ENCODE measurements at regions not wholly inside any gene's neighbourhood (a gene's known extent, or its start where the extent isn't known, plus 50 kb on each side); places are given as distances from the start of the nearest gene placed in this dataset.

DNA sequence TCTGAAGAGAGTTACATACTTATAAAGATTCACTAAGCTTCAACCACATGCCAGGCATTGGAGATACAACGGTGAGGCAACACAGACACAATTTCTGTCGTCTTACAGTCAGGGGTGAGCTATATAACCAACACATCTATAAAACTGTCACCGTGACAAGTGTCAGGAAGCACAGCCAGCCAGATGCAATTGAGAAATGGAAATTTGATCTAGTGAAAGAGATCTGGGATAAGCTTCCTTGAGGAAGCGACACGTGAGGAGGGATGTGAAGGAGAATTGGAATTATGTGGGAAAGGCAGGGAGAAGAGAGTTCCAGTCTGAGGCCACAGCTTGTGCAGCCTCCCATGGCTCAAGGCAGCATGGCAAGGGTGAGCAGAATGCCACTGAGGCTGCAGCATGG lies 50.9 kb upstream of the ZNF354B start:
- DNase-seq: no peak

DNA sequence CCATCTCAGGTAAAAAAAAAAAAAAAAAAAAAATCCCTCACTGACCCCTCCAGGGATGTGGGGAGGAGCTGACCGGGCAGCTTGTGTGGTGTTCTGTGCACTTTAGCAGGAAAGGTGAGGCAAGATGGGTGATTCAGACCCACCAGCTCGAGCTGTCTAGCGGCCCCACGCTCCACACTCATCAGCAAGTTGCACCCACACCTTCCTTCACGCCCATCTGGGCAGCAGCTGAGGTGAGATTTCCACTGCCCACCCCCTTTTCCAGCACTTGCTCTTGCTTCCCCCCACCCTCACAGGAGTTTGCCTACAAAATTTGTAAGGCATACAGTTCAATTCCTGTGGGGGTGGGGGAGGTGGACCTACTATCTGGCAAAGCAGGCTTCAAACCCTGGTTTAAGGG lies 58.7 kb upstream of the ZNF354B start:
- no peak for DNase-seq

DNA sequence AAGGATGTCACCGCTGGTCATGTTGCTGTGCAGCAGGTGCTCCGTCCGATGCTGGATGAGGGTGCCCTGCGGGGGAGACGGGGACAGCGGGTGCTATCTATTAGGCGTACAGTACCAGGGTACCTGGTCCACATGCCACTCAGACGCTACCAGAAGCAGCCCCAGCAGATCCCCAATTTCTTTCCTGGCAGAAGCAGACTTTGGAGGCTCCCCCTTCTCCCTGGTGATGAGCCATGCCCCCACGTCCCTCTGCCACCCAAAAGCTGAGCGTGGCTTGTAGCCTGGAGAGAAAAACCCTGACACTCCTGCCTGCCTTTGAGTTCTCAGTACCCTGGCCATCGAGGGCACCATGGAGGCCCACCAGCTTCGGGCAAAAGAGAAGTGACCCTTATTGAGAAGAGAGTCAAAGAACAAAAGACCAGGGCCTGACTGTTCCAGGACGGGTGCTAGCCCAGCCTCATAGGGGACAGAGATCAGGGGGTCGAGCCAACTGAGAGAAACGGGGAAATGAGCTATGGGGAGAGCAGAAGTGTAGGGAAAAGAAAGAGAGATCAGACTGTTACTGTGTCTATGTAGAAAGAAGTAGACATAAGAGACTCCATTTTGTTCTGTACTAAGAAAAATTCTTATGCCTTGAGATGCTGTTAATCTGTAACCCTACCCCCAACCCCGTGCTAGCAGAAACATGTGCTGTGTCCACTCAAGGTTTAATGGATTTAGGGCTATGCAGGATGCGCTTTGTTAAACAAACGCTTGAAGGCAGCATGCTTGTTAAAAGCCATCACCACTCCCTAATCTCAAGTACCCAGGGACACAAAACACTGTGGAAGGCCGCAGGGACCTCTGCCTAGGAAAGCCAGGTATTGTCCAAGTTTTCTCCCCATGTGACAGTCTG lies 62.0 kb upstream of the ZNF354B start:
- no peak for DNase-seq

DNA sequence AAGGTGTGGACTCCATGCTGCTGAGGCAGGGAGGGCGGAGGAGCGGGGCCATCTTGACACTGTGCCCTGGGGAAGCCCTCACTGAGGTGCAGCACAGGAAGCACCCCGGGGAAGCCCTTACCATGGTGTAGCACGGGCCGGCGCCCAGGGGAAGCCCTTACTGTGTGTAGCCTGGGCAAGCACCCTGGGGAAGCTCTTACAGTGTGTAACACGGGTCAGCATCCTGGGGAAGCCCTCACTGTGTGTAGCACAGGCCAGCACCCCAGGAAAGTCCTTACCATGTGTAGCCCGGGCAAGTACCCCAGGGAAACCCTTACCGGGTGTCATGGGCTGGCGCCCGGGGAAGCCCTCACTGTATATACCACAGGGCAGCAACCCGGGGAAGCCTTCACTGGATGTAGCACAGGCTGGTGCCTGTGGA lies 62.6 kb upstream of the ZNF354B start:
- no peak for DNase-seq

DNA sequence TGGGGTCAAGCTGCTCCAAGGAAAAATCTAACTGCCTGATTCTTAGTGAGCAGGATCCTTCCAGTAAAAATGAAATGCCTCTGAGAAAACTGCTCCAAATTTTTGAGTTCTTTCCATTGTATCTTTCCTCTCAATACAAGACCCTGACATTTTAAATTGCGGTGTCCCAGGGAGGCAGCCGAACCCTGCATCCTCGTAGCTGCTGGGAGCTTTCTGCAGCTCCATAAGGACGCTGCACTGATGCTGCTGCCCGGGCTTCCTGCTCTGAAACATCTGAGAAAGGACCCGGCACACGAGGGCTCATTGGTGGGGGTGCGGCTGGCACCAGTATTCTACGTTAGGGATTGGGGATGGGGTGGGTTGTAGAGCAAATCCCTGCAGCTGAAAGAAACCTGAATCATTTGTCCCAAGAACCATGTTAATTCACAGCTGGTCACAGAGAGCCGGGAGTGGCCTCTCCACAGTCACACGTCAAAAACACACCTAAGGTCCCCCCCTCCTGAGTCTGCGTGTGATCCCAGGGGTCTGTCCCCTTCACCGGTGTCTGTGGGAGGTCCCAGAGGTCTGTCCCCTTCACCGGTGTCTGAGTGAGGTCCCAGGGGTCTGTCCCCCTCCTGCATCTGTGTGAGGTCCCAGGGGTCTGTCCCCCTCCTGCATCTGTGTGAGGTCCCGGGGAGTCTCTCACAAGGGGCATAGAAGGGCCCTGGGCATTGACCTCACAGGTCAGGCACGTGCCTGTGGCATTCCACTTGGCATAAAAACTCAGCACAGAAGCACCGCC lies 63.4 kb upstream of the ZNF354B start:
- no peak for DNase-seq

DNA sequence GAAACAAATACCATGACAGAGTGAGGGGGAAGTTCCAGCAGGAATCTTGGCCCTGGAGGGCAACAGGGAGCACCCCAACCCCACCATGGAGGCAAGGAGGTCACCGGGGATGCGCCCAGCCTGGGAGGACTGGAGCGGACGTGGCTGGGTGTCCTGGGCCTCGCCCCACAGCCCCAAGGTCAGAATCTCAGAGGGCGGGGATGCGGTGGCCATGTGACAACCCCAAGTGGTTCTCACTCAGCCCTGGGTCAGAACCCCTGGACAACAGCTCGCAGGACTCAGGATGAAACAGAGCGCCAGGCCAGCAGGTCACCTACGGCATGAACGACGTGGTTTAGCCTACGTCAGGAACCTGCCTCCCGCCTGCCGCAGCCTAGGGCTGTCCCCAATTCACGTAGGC lies 64.0 kb upstream of the ZNF354A start:
- DNase-seq: no peak

DNA sequence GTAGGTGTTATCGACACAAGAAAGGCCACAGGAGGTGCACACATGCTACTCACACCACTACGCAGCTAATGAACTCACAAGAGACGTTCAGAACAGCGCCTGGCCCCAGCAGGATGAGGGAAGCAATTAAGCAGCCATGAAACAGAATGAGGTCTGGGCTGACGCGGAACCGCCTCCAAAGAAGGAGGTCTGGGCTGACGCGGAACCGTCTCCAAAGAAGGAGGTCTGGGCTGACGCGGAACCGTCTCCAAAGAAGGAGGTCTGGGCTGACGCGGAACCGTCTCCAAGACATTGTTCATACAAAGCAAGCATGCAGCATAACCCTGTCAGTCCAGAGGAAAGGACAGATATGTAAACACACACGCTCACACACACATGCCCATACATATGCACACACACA lies 63.2 kb upstream of the ZNF354A start:
- no peak for DNase-seq

DNA sequence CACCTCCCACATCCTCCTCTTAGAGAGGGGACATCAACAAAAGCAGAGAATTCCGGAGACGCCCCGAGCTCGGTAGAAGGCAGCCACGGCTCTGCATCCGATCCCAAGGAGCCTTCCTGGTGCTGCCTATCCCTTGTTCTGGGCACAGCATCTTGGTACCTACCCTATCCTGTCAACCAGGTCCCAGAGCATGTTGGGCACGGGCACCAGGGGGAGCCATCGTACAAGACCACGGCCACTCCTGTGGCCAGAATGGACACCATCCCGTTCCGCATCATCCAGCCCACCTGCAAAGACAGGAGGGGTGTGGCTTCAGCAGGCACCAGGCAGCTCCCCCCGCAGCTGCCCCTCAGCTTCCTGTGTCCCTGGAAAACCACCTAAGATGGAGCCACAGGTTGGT lies 62.7 kb upstream of the ZNF354A start:
- DNase-seq: peak; percentile 34

DNA sequence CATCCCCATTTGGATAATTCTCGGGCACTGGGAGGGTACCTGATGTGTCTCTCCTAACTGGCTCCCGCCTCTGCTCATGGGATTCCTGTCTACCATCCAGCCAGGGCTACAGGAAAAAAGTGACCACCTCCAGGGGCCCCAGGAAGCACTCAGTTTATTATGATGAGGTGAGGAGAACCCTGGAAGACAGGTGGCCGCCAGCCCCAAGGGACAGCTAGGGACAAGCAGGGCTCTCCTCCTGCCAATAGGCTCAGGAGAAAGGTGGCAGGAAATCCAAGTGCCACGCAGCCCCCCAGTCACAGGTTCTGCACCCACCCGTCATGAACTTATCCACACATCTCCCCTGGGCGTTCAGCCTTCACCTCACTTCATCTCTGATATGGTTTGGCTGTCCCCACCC lies 61.5 kb upstream of the ZNF354A start:
- no peak for DNase-seq

DNA sequence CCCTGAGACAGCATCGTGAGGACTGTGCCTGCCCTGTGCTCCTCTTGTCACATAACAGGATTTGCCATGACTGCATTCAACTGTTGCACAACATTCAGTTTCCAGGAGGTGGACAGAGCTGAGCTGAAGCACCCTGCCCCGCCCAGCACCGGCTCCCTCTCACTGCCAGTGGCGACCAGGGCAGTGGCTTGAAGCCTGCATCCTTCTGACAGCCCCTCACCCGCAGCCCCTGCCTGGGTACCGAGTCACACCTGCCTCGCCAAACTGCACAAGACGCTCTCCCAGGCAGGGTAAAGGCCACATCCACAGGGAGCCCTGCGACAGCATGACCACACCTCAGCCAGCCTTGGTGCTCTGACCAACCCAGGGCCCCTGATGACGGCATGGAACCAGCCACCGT lies 59.9 kb upstream of the ZNF354A start:
- DNase-seq: no peak

DNA sequence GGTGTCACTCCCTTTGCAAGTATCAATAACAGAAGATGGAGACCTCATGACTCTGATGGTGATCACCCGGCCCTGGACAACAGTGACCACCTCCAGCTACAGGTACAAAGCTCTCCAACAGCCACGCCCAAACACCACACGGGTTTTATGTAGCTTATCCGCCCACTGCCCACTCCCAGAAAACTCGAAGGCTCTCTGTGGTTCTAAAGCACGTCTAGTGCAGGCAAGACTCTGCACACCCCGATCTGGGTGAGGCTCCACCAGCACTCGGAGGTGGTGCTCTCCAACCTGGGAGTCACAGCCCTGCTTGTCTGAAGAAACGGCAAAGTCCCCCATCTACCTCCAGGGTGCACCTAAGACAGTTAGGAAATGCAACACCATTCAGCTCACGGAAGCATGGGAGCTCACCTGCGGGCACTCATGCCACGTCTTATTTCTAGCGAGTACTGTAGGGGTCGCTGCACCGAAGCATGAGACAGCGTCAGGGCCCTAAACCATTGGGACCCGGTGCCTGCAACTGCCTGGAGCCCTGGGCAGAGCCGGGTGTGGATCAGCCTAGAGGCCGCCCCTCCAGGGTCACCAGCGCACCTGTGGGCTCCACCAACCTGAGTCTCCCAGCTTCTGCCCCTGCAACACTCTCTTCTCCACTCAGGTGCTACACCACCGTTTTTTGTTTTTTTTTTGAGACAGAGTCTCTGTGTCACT lies 58.1 kb upstream of the ZNF354A start:
- DNase-seq: no peak

DNA sequence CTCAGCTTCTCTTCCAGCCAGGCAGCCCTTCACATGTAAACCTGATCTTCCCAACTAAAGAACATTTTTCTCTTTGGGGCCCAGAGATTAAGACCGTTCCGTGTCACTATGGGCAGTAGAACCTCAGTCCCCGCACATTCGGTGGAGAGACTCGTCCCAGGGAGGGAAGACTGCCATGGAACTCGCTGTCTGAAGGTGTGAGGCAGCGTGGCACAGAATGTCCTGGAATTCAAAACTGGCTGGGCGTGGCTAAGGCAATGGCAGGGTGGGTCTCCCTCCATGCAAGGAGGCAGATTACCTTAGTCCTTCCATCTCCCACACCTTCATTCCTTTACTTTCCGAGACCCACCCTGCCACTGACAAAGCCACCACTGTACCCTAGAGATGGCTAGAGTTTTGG lies 57.4 kb upstream of the ZNF354A start:
- no peak for DNase-seq

DNA sequence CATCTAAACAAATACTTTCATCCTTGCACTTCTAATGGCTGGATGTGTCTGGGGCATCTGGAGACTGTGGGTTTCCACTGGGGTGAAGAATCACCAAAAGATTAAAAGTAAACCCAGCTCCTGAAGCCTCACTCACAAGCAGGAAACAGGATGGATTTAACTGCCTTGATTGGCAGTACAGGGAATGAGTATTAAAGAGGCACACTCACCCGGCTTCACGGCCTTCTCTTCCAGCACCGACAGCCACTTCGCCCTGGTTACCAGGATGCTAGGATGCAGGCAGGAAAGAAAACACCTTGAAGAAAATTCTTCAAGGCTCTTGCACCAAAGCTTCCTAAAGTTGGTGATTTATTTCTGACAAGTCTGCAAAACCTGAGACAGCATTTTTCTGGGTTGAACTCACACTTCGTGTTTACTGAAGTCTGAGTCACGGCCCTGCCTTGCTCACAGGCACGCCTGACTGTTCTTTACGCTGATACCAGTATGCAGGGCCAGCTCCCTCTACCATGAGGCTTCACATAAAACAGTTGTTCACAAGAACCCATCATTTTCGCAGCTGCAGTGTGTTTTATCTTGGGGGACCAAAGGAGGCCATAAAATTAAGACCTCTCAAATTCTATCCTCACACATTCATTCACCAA lies 56.5 kb upstream of the ZNF354A start:
- DNase-seq: no peak

DNA sequence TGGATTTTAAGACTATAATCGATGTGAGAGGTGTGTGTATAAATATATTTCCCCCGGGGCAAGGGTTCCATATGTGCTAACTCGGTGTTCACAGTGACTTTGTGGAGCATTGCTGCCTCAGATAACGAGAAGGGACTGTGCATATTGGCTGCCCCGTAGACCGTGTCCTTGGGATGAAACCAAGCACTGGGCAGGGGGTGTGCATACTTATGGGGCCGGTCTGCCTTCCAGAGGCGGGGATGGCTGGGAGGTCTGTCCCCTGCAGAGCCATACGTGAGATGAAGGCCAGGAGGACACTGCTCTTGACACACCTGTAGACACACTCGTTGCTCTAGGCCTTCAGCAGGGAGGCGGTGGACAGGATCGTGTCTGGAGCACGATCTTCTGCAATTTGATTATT lies 56.0 kb upstream of the ZNF354A start:
- no peak for DNase-seq

DNA sequence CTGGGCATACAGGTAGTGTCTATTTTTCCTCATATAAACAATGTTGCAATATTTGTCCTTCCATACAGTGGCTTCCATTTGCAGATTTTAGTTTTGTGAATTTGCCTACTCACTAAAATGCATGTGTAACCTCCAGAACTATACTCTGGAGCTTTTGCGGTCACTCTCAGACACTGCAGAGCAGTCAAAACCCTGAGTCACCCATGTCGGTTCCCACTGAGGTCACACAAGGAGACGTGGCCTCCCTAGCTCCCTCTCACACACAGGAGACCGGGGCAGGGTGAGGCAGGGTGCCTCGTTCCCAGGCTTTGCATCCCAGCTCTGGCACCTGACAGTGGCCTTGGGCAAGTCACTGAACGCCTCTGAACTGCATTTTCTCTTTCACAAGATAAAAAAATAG lies 55.5 kb upstream of the ZNF354A start:
- DNase-seq: no peak

DNA sequence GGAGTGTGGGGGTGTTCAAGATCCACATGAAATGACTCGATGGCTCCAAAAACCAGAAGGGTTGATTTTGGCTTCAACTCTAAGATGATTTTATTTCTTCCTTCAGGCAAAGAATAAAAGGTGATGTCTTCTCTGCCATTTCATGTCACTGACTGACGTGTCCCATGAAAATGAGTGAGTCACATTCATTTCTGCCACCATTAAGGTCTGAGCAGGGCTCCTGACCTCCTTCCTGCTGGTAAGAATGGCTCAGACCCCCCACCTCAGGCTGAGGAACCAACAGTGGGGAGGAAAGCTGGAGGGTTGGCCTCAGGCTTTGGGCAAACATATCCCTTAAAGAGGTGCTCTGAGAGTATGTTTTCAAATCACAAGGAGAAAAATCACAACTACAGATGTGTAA lies 53.9 kb upstream of the ZNF354A start:
- no peak for DNase-seq

DNA sequence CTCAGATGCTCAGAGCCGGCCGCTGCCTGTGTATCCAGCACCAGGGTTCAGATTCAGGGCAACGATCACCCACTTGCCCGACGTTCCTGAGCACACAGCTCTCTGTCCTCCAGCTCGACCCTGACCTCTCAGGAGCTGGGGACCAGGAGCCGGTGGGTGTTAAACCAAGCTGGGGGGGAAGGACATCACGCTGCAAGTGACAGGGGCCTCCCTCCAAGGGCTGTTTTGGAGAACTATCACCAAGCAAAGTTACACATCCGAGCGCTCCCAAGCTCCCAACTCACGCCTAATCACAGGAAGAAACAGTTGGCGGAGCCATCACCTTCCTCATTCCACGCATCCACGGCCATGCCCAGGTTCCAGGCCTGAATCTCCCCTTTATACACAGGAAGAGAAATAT lies 51.5 kb upstream of the ZNF354A start:
- DNase-seq: no peak

DNA sequence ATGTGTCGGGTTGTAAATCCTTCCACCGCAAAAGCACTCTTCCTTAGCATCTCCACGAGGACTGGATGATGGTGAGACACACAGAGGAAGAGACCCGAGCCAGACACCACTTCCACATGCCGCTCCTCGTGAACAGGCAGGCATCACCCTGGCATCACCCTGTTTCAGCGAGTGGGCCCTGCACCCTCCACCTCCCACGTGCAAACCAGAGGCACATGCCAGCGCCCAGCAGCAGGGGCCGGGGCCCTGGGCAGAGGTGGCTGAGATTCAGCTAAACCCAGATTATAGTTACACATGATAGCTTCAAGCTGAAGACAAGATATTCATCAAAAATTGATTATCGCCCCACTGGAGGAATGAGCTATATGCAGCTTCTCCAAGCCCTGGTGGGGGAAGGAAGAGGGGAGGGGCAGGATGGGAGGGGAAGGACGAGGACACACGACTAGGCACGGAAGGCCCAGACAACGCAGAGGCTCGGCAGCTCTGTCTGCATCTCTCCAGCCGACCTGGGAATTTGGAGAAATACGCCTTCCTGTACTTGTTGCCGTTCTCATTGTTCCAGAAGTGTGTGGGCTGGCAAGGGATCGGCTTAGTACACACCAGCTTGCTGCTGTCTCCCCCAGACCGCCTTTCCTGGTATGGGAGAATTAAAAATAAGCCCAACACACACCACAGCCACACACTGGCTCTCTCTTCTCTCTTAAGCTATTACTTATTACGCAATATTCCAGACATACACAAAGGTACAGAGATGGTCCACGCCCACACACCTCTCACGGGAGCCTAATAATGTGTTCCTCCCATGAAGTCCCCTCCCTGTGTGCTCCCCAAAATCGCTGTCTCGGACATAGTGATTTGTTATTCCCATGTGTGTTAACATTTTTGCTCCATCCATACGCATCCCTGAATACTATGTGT lies 50.4 kb upstream of the ZNF354A start:
- DNase-seq: no peak
